Rectal smooth muscle tissue (tissue), 1 donor: ENCODE measurements at regions not wholly inside any gene's neighbourhood (a gene's known extent, or its start where the extent isn't known, plus 50 kb on each side); places are given as distances from the start of the nearest gene placed in this dataset.

Source experiments
- H3K27ac ChIP-seq: one replicate; pipeline ENCODE4 v1.7.0; 2013; ENCODE audit warnings: low read depth, low read length, inconsistent platforms
- H3K27me3 ChIP-seq: one replicate; pipeline ENCODE4 v1.7.0; 2013; ENCODE audit warnings: low read length; ENCODE audit not compliant: control insufficient read depth, insufficient read depth
- H3K36me3 ChIP-seq: one replicate; pipeline ENCODE4 v1.7.0; 2013; ENCODE audit warnings: low read length; ENCODE audit not compliant: control insufficient read depth, insufficient read depth
- H3K4me1 ChIP-seq: one replicate; pipeline ENCODE4 v1.7.0; 2013; ENCODE audit warnings: low read length; ENCODE audit not compliant: control insufficient read depth, insufficient read depth
- H3K4me3 ChIP-seq: one replicate; pipeline ENCODE4 v1.7.0; 2013; ENCODE audit warnings: low read length
- H3K9ac ChIP-seq: one replicate; pipeline ENCODE4 v1.7.0; 2013; ENCODE audit warnings: low read length

- Histone ChIP-seq H3K27ac (no peak overlapping the region), H3K36me3 (no peaks in the 10 kb centered on the region), H3K9ac (no peak overlapping the region), H3K27me3 (no peaks in the 10 kb centered on the region), H3K4me1 (no peaks in the 10 kb centered on the region), H3K4me3 (no peak overlapping the region)
Measured at GRCh38 chr6:166684866-166685265, 57.8 kb upstream of the RPS6KA2 start.

- H3K27ac ChIP-seq: no peak overlapping the region
- H3K4me3 ChIP-seq: no peak overlapping the region
- H3K36me3 ChIP-seq: no peaks in the 10 kb centered on the region
- no peaks in the 10 kb centered on the region for H3K27me3 ChIP-seq
- no peaks in the 10 kb centered on the region for H3K4me1 ChIP-seq
- H3K9ac ChIP-seq: no peak overlapping the region
Measured at GRCh38 chr6:166684170-166684569, 57.1 kb upstream of the RPS6KA2 start.

GRCh38 chr6:166683477-166683876 is 56.4 kb upstream of the RPS6KA2 start:
- no peaks in the 10 kb centered on the region for H3K4me1 ChIP-seq
- no peaks in the 10 kb centered on the region for H3K36me3 ChIP-seq
- no peak overlapping the region for H3K4me3 ChIP-seq
- no peak overlapping the region for H3K9ac ChIP-seq
- no peaks in the 10 kb centered on the region for H3K27me3 ChIP-seq
- H3K27ac ChIP-seq: no peak overlapping the region

- Histone ChIP-seq H3K9ac (no peak overlapping the region), H3K4me3 (no peak overlapping the region), H3K36me3 (no peaks in the 10 kb centered on the region), H3K27me3 (no peaks in the 10 kb centered on the region), H3K27ac (no peak overlapping the region), H3K4me1 (no peaks in the 10 kb centered on the region)
Measured at GRCh38 chr6:166679566-166679965, 52.5 kb upstream of the RPS6KA2 start.

GRCh38 chr6:166678426-166678825 is 51.4 kb upstream of the RPS6KA2 start:
- Histone ChIP-seq H3K4me1 (no peaks in the 10 kb centered on the region), H3K36me3 (no peaks in the 10 kb centered on the region), H3K27ac (no peak overlapping the region), H3K27me3 (no peaks in the 10 kb centered on the region), H3K9ac (no peak overlapping the region), H3K4me3 (no peak overlapping the region)

GRCh38 chr6:166677941-166678340 is 50.9 kb upstream of the RPS6KA2 start:
- Histone ChIP-seq H3K36me3 (no peaks in the 10 kb centered on the region), H3K27ac (no peak overlapping the region), H3K27me3 (peaks cover 3% of the 10 kb centered on the region), H3K9ac (no peak overlapping the region), H3K4me1 (no peaks in the 10 kb centered on the region), H3K4me3 (no peak overlapping the region)
